GM23248 (cell line): ENCODE measurements at regions not wholly inside any gene's neighbourhood (a gene's known extent, or its start where the extent isn't known, plus 50 kb on each side); places are given as distances from the start of the nearest gene placed in this dataset.

Experiments used
- DNase-seq: peaks from one replicate; pipeline ENCODE4 v3.0.0-alpha.2; 2015
- H2AFZ ChIP-seq: fragments of 200-600 bp; sonication (generic); 2 replicates; pipeline ENCODE4 v1.6.1; 2016; ENCODE audit warnings: antibody characterized with exemption
- H3F3A ChIP-seq: fragments of 200-600 bp; sonication (generic); 2 replicates; pipeline ENCODE4 v1.6.1; 2016; ENCODE audit warnings: mild to moderate bottlenecking, antibody characterized with exemption, mixed run types; ENCODE audit not compliant: insufficient read depth
- H3K27ac ChIP-seq: fragments of 200-600 bp; sonication (generic); 2 replicates; pipeline ENCODE4 v1.5.1; 2016; ENCODE audit warnings: mild to moderate bottlenecking
- H3K27me3 ChIP-seq: fragments of 200-600 bp; sonication (generic); replicated peaks from 2 replicates; pipeline ENCODE4 v1.6.1; 2016; ENCODE audit warnings: mild to moderate bottlenecking; ENCODE audit not compliant: insufficient read depth
- H3K36me3 ChIP-seq: fragments of 200-600 bp; sonication (generic); 2 replicates; pipeline ENCODE4 v1.6.1; 2016; ENCODE audit warnings: low read depth, mild to moderate bottlenecking
- H3K4me1 ChIP-seq: fragments of 200-600 bp; sonication (generic); 2 replicates; pipeline ENCODE4 v1.6.1; 2016; ENCODE audit warnings: mild to moderate bottlenecking; ENCODE audit not compliant: insufficient read depth
- H3K4me2 ChIP-seq: fragments of 200-600 bp; sonication (generic); one replicate; pipeline ENCODE4 v1.6.1; 2016; ENCODE audit warnings: mild to moderate bottlenecking; ENCODE audit not compliant: unreplicated experiment
- H3K4me3 ChIP-seq: fragments of 200-600 bp; sonication (generic); 2 replicates; pipeline ENCODE4 v1.5.1; 2016; ENCODE audit warnings: mild to moderate bottlenecking
- H3K79me2 ChIP-seq: fragments of 200-600 bp; sonication (generic); 2 replicates; pipeline ENCODE4 v1.6.1; 2016; ENCODE audit warnings: mild to moderate bottlenecking; ENCODE audit not compliant: insufficient read depth
- H3K9ac ChIP-seq: fragments of 200-600 bp; sonication (generic); 2 replicates; pipeline ENCODE4 v1.6.1; 2016; ENCODE audit warnings: mild to moderate bottlenecking
- H3K9me2 ChIP-seq: fragments of 200-600 bp; sonication (generic); 2 replicates; pipeline ENCODE4 v1.6.1; 2016; ENCODE audit warnings: mixed run types, mild to moderate bottlenecking, moderate library complexity; ENCODE audit not compliant: insufficient read depth
- H3K9me3 ChIP-seq: fragments of 200-600 bp; sonication (generic); one replicate; pipeline ENCODE4 v1.6.1; 2017; ENCODE audit warnings: low read depth
- H4K20me1 ChIP-seq: fragments of 200-600 bp; sonication (generic); 2 replicates; pipeline ENCODE4 v1.6.0; 2016; ENCODE audit not compliant: insufficient read depth
- EZH2 ChIP-seq: fragments of 200-600 bp; sonication (generic); IDR thresholded peaks from 2 replicates; pipeline ENCODE4 v1.6.1; 2018; ENCODE audit warnings: antibody characterized with exemption, mild to moderate bottlenecking; ENCODE audit not compliant: insufficient read depth, poor library complexity, severe bottlenecking
- EZH2phosphoT487 ChIP-seq: fragments of 200-600 bp; sonication (generic); IDR thresholded peaks from 2 replicates; pipeline ENCODE4 v1.6.1; 2018; ENCODE audit warnings: antibody characterized with exemption, moderate library complexity, mild to moderate bottlenecking, low read depth; ENCODE audit not compliant: insufficient read depth
- WGBS, 2 experiments: methylation state at CpG; one replicate each; pipeline ENCODE4 v1.1.6; 2015 to 2017; ENCODE audit warnings: low lambda C conversion rate in 2 of 2, low coverage in 1 of 2; ENCODE audit errors: missing lambda C conversion rate in 2 of 2; 5-methylcytosine and 5-hydroxymethylcytosine counted together
- in situ Hi-C: fragments of 300-500 bp; cut with MboI; formaldehyde crosslinking; loops from 2 replicates; pipeline ENCODE4 v1.15.0; 2020

- no peak overlapping the region for H3K4me3 ChIP-seq
- 1% methylated on average over 5 of the region's 5 CpGs for WGBS, 2 experiments
- H3F3A ChIP-seq = no peaks in the 10 kb centered on the region
- in situ Hi-C loops = no loop called here
- no peak overlapping the region for H3K9ac ChIP-seq
- DNase-seq = no peak
- H3K27me3 ChIP-seq = no peaks in the 10 kb centered on the region
- no peak overlapping the region for H3K27ac ChIP-seq
- H3K9me3 ChIP-seq = no peaks in the 10 kb centered on the region
- H3K36me3 ChIP-seq = no peaks in the 10 kb centered on the region
- no peak for TF ChIP-seq EZH2phosphoT487
- no peak for TF ChIP-seq EZH2
- H3K4me2 ChIP-seq = no peak overlapping the region
- no peaks in the 10 kb centered on the region for H3K4me1 ChIP-seq
- H2AFZ ChIP-seq = no peak overlapping the region
- no peaks in the 10 kb centered on the region for H3K9me2 ChIP-seq
- H4K20me1 ChIP-seq = no peaks in the 10 kb centered on the region
- no peaks in the 10 kb centered on the region for H3K79me2 ChIP-seq
Measured at GRCh38 chr1:190578017-190578416, 100.4 kb upstream of the BRINP3 start.

- in situ Hi-C loops = no loop called here
- no peak for DNase-seq
- no peak overlapping the region for H3K4me2 ChIP-seq
Measured at GRCh38 chr1:190578526-190578925, 100.9 kb upstream of the BRINP3 start.

GRCh38 chr1:190579552-190580193, 102.0 kb upstream of the BRINP3 start:
- TF ChIP-seq EZH2phosphoT487 (no peak), EZH2 (no peak)
- 3% methylated on average over 1 of the region's 1 CpG for WGBS, 2 experiments
- no peaks in the 10 kb centered on the region for H3K27me3 ChIP-seq
- H4K20me1 ChIP-seq = no peaks in the 10 kb centered on the region
- H3F3A ChIP-seq = no peaks in the 10 kb centered on the region
- in situ Hi-C loops = no loop called here
- DNase-seq = no peak
- H3K9me2 ChIP-seq = no peaks in the 10 kb centered on the region
- H3K4me3 ChIP-seq = no peak overlapping the region
- no peak overlapping the region for H3K27ac ChIP-seq
- no peaks in the 10 kb centered on the region for H3K79me2 ChIP-seq
- no peak overlapping the region for H2AFZ ChIP-seq
- H3K4me2 ChIP-seq = no peak overlapping the region
- H3K9me3 ChIP-seq = no peaks in the 10 kb centered on the region
- no peaks in the 10 kb centered on the region for H3K36me3 ChIP-seq
- no peak overlapping the region for H3K9ac ChIP-seq
- H3K4me1 ChIP-seq = no peaks in the 10 kb centered on the region

More at GRCh38 chr1:190578526-190578925, 100.9 kb upstream of the BRINP3 start:
- Histone ChIP-seq H3K79me2 (no peaks in the 10 kb centered on the region), H3K4me3 (no peak overlapping the region), H3K36me3 (no peaks in the 10 kb centered on the region), H3F3A (no peaks in the 10 kb centered on the region), H2AFZ (no peak overlapping the region), H3K27me3 (no peaks in the 10 kb centered on the region), H3K27ac (no peak overlapping the region), H3K9ac (no peak overlapping the region), H4K20me1 (no peaks in the 10 kb centered on the region), H3K9me2 (no peaks in the 10 kb centered on the region), H3K4me1 (no peaks in the 10 kb centered on the region), H3K9me3 (no peaks in the 10 kb centered on the region)
- TF ChIP-seq EZH2 = no peak
- TF ChIP-seq EZH2phosphoT487 = no peak
- WGBS, 2 experiments = 3 to 4% methylated on average over 6 of the region's 6 CpGs

GRCh38 chr1:190583862-190584261, 106.2 kb upstream of the BRINP3 start:
- WGBS, 2 experiments = 27 to 40% methylated on average over 3 of the region's 3 CpGs

GRCh38 chr1:190588424-190588823, 110.8 kb upstream of the BRINP3 start:
- no peaks in the 10 kb centered on the region for H3K79me2 ChIP-seq
- H3K27ac ChIP-seq = no peak overlapping the region
- TF ChIP-seq EZH2phosphoT487 (no peak), EZH2 (no peak)
- H4K20me1 ChIP-seq = no peaks in the 10 kb centered on the region
- no peaks in the 10 kb centered on the region for H3K9me2 ChIP-seq
- no peak overlapping the region for H3K4me2 ChIP-seq
- no peaks in the 10 kb centered on the region for H3K36me3 ChIP-seq
- no peak for DNase-seq
- H3F3A ChIP-seq = no peaks in the 10 kb centered on the region
- in situ Hi-C loops = no loop called here
- H3K27me3 ChIP-seq = no peaks in the 10 kb centered on the region
- H2AFZ ChIP-seq = no peak overlapping the region
- no peak overlapping the region for H3K4me3 ChIP-seq
- WGBS, 2 experiments = 0 to 6% methylated on average over 1 of the region's 1 CpG
- H3K9ac ChIP-seq = no peak overlapping the region
- H3K9me3 ChIP-seq = no peaks in the 10 kb centered on the region
- H3K4me1 ChIP-seq = no peaks in the 10 kb centered on the region

More at GRCh38 chr1:190583862-190584261, 106.2 kb upstream of the BRINP3 start:
- Histone ChIP-seq H2AFZ (no peak overlapping the region), H3K27me3 (no peaks in the 10 kb centered on the region), H3K9ac (no peak overlapping the region), H3K79me2 (no peaks in the 10 kb centered on the region), H3K4me2 (no peak overlapping the region), H4K20me1 (no peaks in the 10 kb centered on the region), H3K36me3 (no peaks in the 10 kb centered on the region), H3F3A (no peaks in the 10 kb centered on the region), H3K4me1 (no peaks in the 10 kb centered on the region), H3K9me3 (no peaks in the 10 kb centered on the region), H3K9me2 (no peaks in the 10 kb centered on the region), H3K27ac (no peak overlapping the region), H3K4me3 (no peak overlapping the region)
- TF ChIP-seq EZH2 (no peak), EZH2phosphoT487 (no peak)
- DNase-seq = no peak
- in situ Hi-C loops = no loop called here
